ENCODE measurements at regions not wholly inside any gene's neighbourhood (a gene's known extent, or its start where the extent isn't known, plus 50 kb on each side); places are given as distances from the start of the nearest gene placed in this dataset.
"Not testable (repeated sequence)": the region's sequence is repeated elsewhere in the genome, so short reads cannot be mapped to it uniquely, and the experiment has no call there.

- no peaks in the 10 kb centered on the region for H3K79me2 ChIP-seq (ENCODE audit: insufficient read depth, low read length)
- no peak overlapping the region for H3K4me3 ChIP-seq (ENCODE audit: insufficient read depth, low read length)
- no peaks in the 10 kb centered on the region for H3K4me1 ChIP-seq (ENCODE audit: insufficient read depth, low read length)
- no peaks in the 10 kb centered on the region for H3K9me3 ChIP-seq (ENCODE audit: low read depth, low read length)
- peaks cover 9% of the 10 kb centered on the region for H3K27me3 ChIP-seq (ENCODE audit: insufficient read depth, low read length)
- TF ChIP-seq CTCF (IDR thresholded peaks at IDR 0.05; ENCODE audit: extremely low read depth, low read depth, low read length) = no peak
- no peaks in the 10 kb centered on the region for H3K36me3 ChIP-seq (ENCODE audit: insufficient read depth, low read length)
- H4K20me1 ChIP-seq (ENCODE audit: insufficient read depth, low read length) = no peaks in the 10 kb centered on the region
- no peak overlapping the region for H2AFZ ChIP-seq (ENCODE audit: low read length)
- no peak overlapping the region for H3K27ac ChIP-seq (ENCODE audit: low read depth, low read length)
- no peak overlapping the region for H3K4me2 ChIP-seq (ENCODE audit: insufficient read depth, low read length)
- DNase-seq (ENCODE audit: insufficient read length, low spot score, missing footprints) = no peak
These were observed 438.9 kb upstream of the PODXL start for GRCh38 chr7:131995324-131995723.

GRCh38 chr7:131981069-131981468 is 424.6 kb upstream of the PODXL start:
- H3K36me3 ChIP-seq (ENCODE audit: insufficient read depth, low read length); H3K4me1 ChIP-seq (ENCODE audit: insufficient read depth, low read length); H2AFZ ChIP-seq (ENCODE audit: low read length); H3K79me2 ChIP-seq (ENCODE audit: insufficient read depth, low read length); H3K4me2 ChIP-seq (ENCODE audit: insufficient read depth, low read length); H4K20me1 ChIP-seq (ENCODE audit: insufficient read depth, low read length); DNase-seq (ENCODE audit: insufficient read length, low spot score, missing footprints); H3K9me3 ChIP-seq (ENCODE audit: low read depth, low read length); H3K4me3 ChIP-seq (ENCODE audit: insufficient read depth, low read length); H3K27ac ChIP-seq (ENCODE audit: low read depth, low read length); H3K27me3 ChIP-seq (ENCODE audit: insufficient read depth, low read length): not testable (repeated sequence)

- H3K4me2 ChIP-seq (ENCODE audit: insufficient read depth, low read length); H2AFZ ChIP-seq (ENCODE audit: low read length); H3K4me1 ChIP-seq (ENCODE audit: insufficient read depth, low read length); H4K20me1 ChIP-seq (ENCODE audit: insufficient read depth, low read length); H3K36me3 ChIP-seq (ENCODE audit: insufficient read depth, low read length); DNase-seq (ENCODE audit: insufficient read length, low spot score, missing footprints); H3K9me3 ChIP-seq (ENCODE audit: low read depth, low read length); H3K27ac ChIP-seq (ENCODE audit: low read depth, low read length); H3K79me2 ChIP-seq (ENCODE audit: insufficient read depth, low read length); H3K4me3 ChIP-seq (ENCODE audit: insufficient read depth, low read length); H3K27me3 ChIP-seq (ENCODE audit: insufficient read depth, low read length): not testable (repeated sequence)
These were observed 421.7 kb upstream of the PODXL start for GRCh38 chr7:131978118-131978517.

GRCh38 chr7:131976411-131976810 is 420.0 kb upstream of the PODXL start:
- Histone ChIP-seq H3K4me1 (ENCODE audit: insufficient read depth, low read length) (no peaks in the 10 kb centered on the region), H3K4me2 (ENCODE audit: insufficient read depth, low read length) (no peak overlapping the region), H3K27me3 (ENCODE audit: insufficient read depth, low read length) (peaks cover 2% of the 10 kb centered on the region), H3K9me3 (ENCODE audit: low read depth, low read length) (no peaks in the 10 kb centered on the region), H3K4me3 (ENCODE audit: insufficient read depth, low read length) (no peak overlapping the region), H3K36me3 (ENCODE audit: insufficient read depth, low read length) (no peaks in the 10 kb centered on the region), H3K27ac (ENCODE audit: low read depth, low read length) (no peak overlapping the region), H2AFZ (ENCODE audit: low read length) (no peak overlapping the region), H4K20me1 (ENCODE audit: insufficient read depth, low read length) (no peaks in the 10 kb centered on the region), H3K79me2 (ENCODE audit: insufficient read depth, low read length) (no peaks in the 10 kb centered on the region)
- no peak for DNase-seq (ENCODE audit: insufficient read length, low spot score, missing footprints)
- no peak for TF ChIP-seq CTCF (IDR thresholded peaks at IDR 0.05; ENCODE audit: extremely low read depth, low read depth, low read length)

GRCh38 chr7:131974671-131975070 is 418.2 kb upstream of the PODXL start:
- H3K4me2 ChIP-seq (ENCODE audit: insufficient read depth, low read length) = no peak overlapping the region
- H3K4me1 ChIP-seq (ENCODE audit: insufficient read depth, low read length) = no peaks in the 10 kb centered on the region
- no peak overlapping the region for H3K4me3 ChIP-seq (ENCODE audit: insufficient read depth, low read length)
- no peaks in the 10 kb centered on the region for H3K79me2 ChIP-seq (ENCODE audit: insufficient read depth, low read length)
- DNase-seq (ENCODE audit: insufficient read length, low spot score, missing footprints) = no peak
- H3K9me3 ChIP-seq (ENCODE audit: low read depth, low read length) = no peaks in the 10 kb centered on the region
- no peaks in the 10 kb centered on the region for H3K36me3 ChIP-seq (ENCODE audit: insufficient read depth, low read length)
- TF ChIP-seq CTCF (IDR thresholded peaks at IDR 0.05; ENCODE audit: extremely low read depth, low read depth, low read length) = no peak
- no peak overlapping the region for H2AFZ ChIP-seq (ENCODE audit: low read length)
- H4K20me1 ChIP-seq (ENCODE audit: insufficient read depth, low read length) = no peaks in the 10 kb centered on the region
- no peak overlapping the region for H3K27ac ChIP-seq (ENCODE audit: low read depth, low read length)
- peaks cover 5% of the 10 kb centered on the region for H3K27me3 ChIP-seq (ENCODE audit: insufficient read depth, low read length)

All from osteoblast (primary cell).